ENCODE measurements at regions not wholly inside any gene's neighbourhood (a gene's known extent, or its start where the extent isn't known, plus 50 kb on each side); places are given as distances from the start of the nearest gene placed in this dataset.

GRCh38 chr7:108794466-108794865 is 224.8 kb downstream of the DNAJB9 start:
- Histone ChIP-seq H4K20me1 (ENCODE audit: insufficient read depth) (no peaks in the 10 kb centered on the region), H3K79me2 (ENCODE audit: insufficient read depth) (no peaks in the 10 kb centered on the region), H3K9me2 (ENCODE audit: insufficient read depth) (no peaks in the 10 kb centered on the region), H3K9me3 (ENCODE audit: low read depth) (no peaks in the 10 kb centered on the region), H3F3A (ENCODE audit: insufficient read depth) (no peaks in the 10 kb centered on the region), H3K36me3 (ENCODE audit: low read depth) (no peaks in the 10 kb centered on the region), H3K27me3 (replicated peaks; ENCODE audit: insufficient read depth) (no peaks in the 10 kb centered on the region), H3K4me2 (ENCODE audit: unreplicated experiment) (no peak overlapping the region), H3K4me3 (no peak overlapping the region), H3K4me1 (ENCODE audit: insufficient read depth) (no peaks in the 10 kb centered on the region), H3K27ac (no peak overlapping the region), H2AFZ (no peak overlapping the region), H3K9ac (no peak overlapping the region)
- no peak for TF ChIP-seq EZH2 (IDR thresholded peaks at IDR 0.05; ENCODE audit: insufficient read depth, poor library complexity, severe bottlenecking)
- in situ Hi-C loops (cut with MboI) = no loop called here
- whole genome bisulfite sequencing, 2 experiments (ENCODE audit: low coverage in 1 of 2, low lambda C conversion rate in 2 of 2, missing lambda C conversion rate in 2 of 2) = 0 to 4% methylated on average over 1 of the region's 1 CpG
- DNase-seq = no peak

- in situ Hi-C loops (cut with MboI) = no loop called here
- Histone ChIP-seq H3F3A (ENCODE audit: insufficient read depth) (no peaks in the 10 kb centered on the region), H3K27me3 (replicated peaks; ENCODE audit: insufficient read depth) (no peaks in the 10 kb centered on the region), H3K9me2 (ENCODE audit: insufficient read depth) (no peaks in the 10 kb centered on the region), H4K20me1 (ENCODE audit: insufficient read depth) (no peaks in the 10 kb centered on the region), H3K4me1 (ENCODE audit: insufficient read depth) (no peaks in the 10 kb centered on the region), H3K4me2 (ENCODE audit: unreplicated experiment) (no peak overlapping the region), H3K9ac (no peak overlapping the region), H3K9me3 (ENCODE audit: low read depth) (no peaks in the 10 kb centered on the region), H3K79me2 (ENCODE audit: insufficient read depth) (no peaks in the 10 kb centered on the region), H3K27ac (no peak overlapping the region), H3K4me3 (no peak overlapping the region), H3K36me3 (ENCODE audit: low read depth) (no peaks in the 10 kb centered on the region), H2AFZ (no peak overlapping the region)
- DNase-seq = no peak
- 29 to 43% methylated on average over 2 of the region's 2 CpGs for WGBS, 2 experiments (ENCODE audit: low coverage in 1 of 2, low lambda C conversion rate in 2 of 2, missing lambda C conversion rate in 2 of 2)
- TF ChIP-seq EZH2 (IDR thresholded peaks at IDR 0.05; ENCODE audit: insufficient read depth, poor library complexity, severe bottlenecking) (no peak), EZH2phosphoT487 (IDR thresholded peaks at IDR 0.05; ENCODE audit: insufficient read depth, low read depth) (no peak)
These were observed 233.0 kb downstream of the DNAJB9 start for GRCh38 chr7:108802650-108803049.

GRCh38 chr7:108805808-108806397 is 236.2 kb downstream of the DNAJB9 start:
- Histone ChIP-seq H3F3A (ENCODE audit: insufficient read depth) (no peaks in the 10 kb centered on the region), H3K4me2 (ENCODE audit: unreplicated experiment) (no peak overlapping the region), H3K27ac (no peak overlapping the region), H3K4me3 (no peak overlapping the region), H3K36me3 (ENCODE audit: low read depth) (no peaks in the 10 kb centered on the region), H2AFZ (peak overlapping the region; percentile 71), H3K9ac (no peak overlapping the region), H3K9me2 (ENCODE audit: insufficient read depth) (no peaks in the 10 kb centered on the region), H3K9me3 (ENCODE audit: low read depth) (no peaks in the 10 kb centered on the region), H3K4me1 (ENCODE audit: insufficient read depth) (no peaks in the 10 kb centered on the region), H3K27me3 (replicated peaks; ENCODE audit: insufficient read depth) (no peaks in the 10 kb centered on the region), H3K79me2 (ENCODE audit: insufficient read depth) (no peaks in the 10 kb centered on the region), H4K20me1 (ENCODE audit: insufficient read depth) (no peaks in the 10 kb centered on the region)
- in situ Hi-C loops (cut with MboI) = no loop called here
- 34 to 36% methylated on average over 6 of the region's 6 CpGs for WGBS, 2 experiments (ENCODE audit: low coverage in 1 of 2, low lambda C conversion rate in 2 of 2, missing lambda C conversion rate in 2 of 2)
- TF ChIP-seq EZH2phosphoT487 (IDR thresholded peaks at IDR 0.05; ENCODE audit: insufficient read depth, low read depth) (no peak), EZH2 (IDR thresholded peaks at IDR 0.05; ENCODE audit: insufficient read depth, poor library complexity, severe bottlenecking) (no peak)
- peak; percentile 41 for DNase-seq

GRCh38 chr7:108808549-108809266 is 239.0 kb downstream of the DNAJB9 start:
- H3K9me3 ChIP-seq (ENCODE audit: low read depth) = no peaks in the 10 kb centered on the region
- TF ChIP-seq EZH2phosphoT487 (IDR thresholded peaks at IDR 0.05; ENCODE audit: insufficient read depth, low read depth) = no peak
- TF ChIP-seq EZH2 (IDR thresholded peaks at IDR 0.05; ENCODE audit: insufficient read depth, poor library complexity, severe bottlenecking) = no peak
- no peaks in the 10 kb centered on the region for H3K79me2 ChIP-seq (ENCODE audit: insufficient read depth)
- H3F3A ChIP-seq (ENCODE audit: insufficient read depth) = no peaks in the 10 kb centered on the region
- no peaks in the 10 kb centered on the region for H3K9me2 ChIP-seq (ENCODE audit: insufficient read depth)
- H3K4me3 ChIP-seq = no peak overlapping the region
- H3K4me1 ChIP-seq (ENCODE audit: insufficient read depth) = no peaks in the 10 kb centered on the region
- no peak overlapping the region for H2AFZ ChIP-seq
- H3K36me3 ChIP-seq (ENCODE audit: low read depth) = no peaks in the 10 kb centered on the region
- in situ Hi-C loops (cut with MboI) = no loop called here
- no peak for DNase-seq
- no peak overlapping the region for H3K27ac ChIP-seq
- H3K27me3 ChIP-seq (replicated peaks; ENCODE audit: insufficient read depth) = no peaks in the 10 kb centered on the region
- no peak overlapping the region for H3K9ac ChIP-seq
- no peaks in the 10 kb centered on the region for H4K20me1 ChIP-seq (ENCODE audit: insufficient read depth)
- no peak overlapping the region for H3K4me2 ChIP-seq (ENCODE audit: unreplicated experiment)
- 0% methylated on average over 1 of the region's 1 CpG for WGBS, 2 experiments (ENCODE audit: low coverage in 1 of 2, low lambda C conversion rate in 2 of 2, missing lambda C conversion rate in 2 of 2)
